ENCODE measurements at regions not wholly inside any gene's neighbourhood (a gene's known extent, or its start where the extent isn't known, plus 50 kb on each side); places are given as distances from the start of the nearest gene placed in this dataset.

GRCh38 chr2:51601706-51602105 lies 569.8 kb upstream of the NRXN1 start:
- FAIRE-seq, result no peak
- no peak for DNase-seq (ENCODE audit: low spot score)

GRCh38 chr2:51597086-51597485 lies 565.2 kb upstream of the NRXN1 start:
- no peak for DNase-seq (ENCODE audit: low spot score)
- FAIRE-seq, result no peak

GRCh38 chr2:51595836-51596235 lies 563.9 kb upstream of the NRXN1 start:
- DNase-seq (ENCODE audit: low spot score) (no peak), FAIRE-seq (no peak)

- DNase-seq (ENCODE audit: low spot score) (no peak), FAIRE-seq (no peak)
These were observed 549.8 kb upstream of the NRXN1 start for GRCh38 chr2:51581636-51582267.

GRCh38 chr2:51579412-51579811 lies 547.5 kb upstream of the NRXN1 start:
- FAIRE-seq (no peak), DNase-seq (ENCODE audit: low spot score) (no peak)

- FAIRE-seq (no peak), DNase-seq (ENCODE audit: low spot score) (no peak)
These were observed 543.2 kb upstream of the NRXN1 start for GRCh38 chr2:51575181-51575580.

GRCh38 chr2:51559026-51559425 lies 527.1 kb upstream of the NRXN1 start:
- FAIRE-seq, result no peak
- DNase-seq (ENCODE audit: low spot score), result no peak

- FAIRE-seq (no peak), DNase-seq (ENCODE audit: low spot score) (no peak)
These were observed 521.5 kb upstream of the NRXN1 start for GRCh38 chr2:51553476-51553875.

- peak; percentile 81 for FAIRE-seq
These were observed 503.8 kb upstream of the NRXN1 start for GRCh38 chr2:51535763-51536162.

GRCh38 chr2:51534166-51534565 lies 502.2 kb upstream of the NRXN1 start:
- FAIRE-seq (no peak), DNase-seq (ENCODE audit: low spot score) (no peak)

More at GRCh38 chr2:51535763-51536162, 503.8 kb upstream of the NRXN1 start:
- peak; percentile 15 for DNase-seq (ENCODE audit: low spot score)

- FAIRE-seq (no peak), DNase-seq (ENCODE audit: low spot score) (no peak)
These were observed 496.2 kb upstream of the NRXN1 start for GRCh38 chr2:51528156-51528555.

- FAIRE-seq (no peak), DNase-seq (ENCODE audit: low spot score) (no peak)
These were observed 494.8 kb upstream of the NRXN1 start for GRCh38 chr2:51526766-51527165.

- DNase-seq (ENCODE audit: low spot score) (no peak), FAIRE-seq (no peak)
These were observed 484.7 kb upstream of the NRXN1 start for GRCh38 chr2:51516667-51517066.

GRCh38 chr2:51511002-51511401 lies 479.1 kb upstream of the NRXN1 start:
- FAIRE-seq (no peak), DNase-seq (ENCODE audit: low spot score) (no peak)

- FAIRE-seq, result no peak
These were observed 478.4 kb upstream of the NRXN1 start for GRCh38 chr2:51510303-51510702.

GRCh38 chr2:51505533-51505932 lies 473.6 kb upstream of the NRXN1 start:
- FAIRE-seq, result no peak
- DNase-seq (ENCODE audit: low spot score), result no peak

More at GRCh38 chr2:51510303-51510702, 478.4 kb upstream of the NRXN1 start:
- DNase-seq (ENCODE audit: low spot score), result no peak

GRCh38 chr2:51490576-51491234 lies 458.8 kb upstream of the NRXN1 start:
- no peak for FAIRE-seq

GRCh38 chr2:51484605-51485004 lies 452.7 kb upstream of the NRXN1 start:
- no peak for DNase-seq (ENCODE audit: low spot score)
- no peak for FAIRE-seq

More at GRCh38 chr2:51490576-51491234, 458.8 kb upstream of the NRXN1 start:
- no peak for DNase-seq (ENCODE audit: low spot score)

GRCh38 chr2:51483720-51484119 lies 451.8 kb upstream of the NRXN1 start:
- DNase-seq (ENCODE audit: low spot score) (no peak), FAIRE-seq (no peak)

- FAIRE-seq (no peak), DNase-seq (ENCODE audit: low spot score) (no peak)
These were observed 440.9 kb upstream of the NRXN1 start for GRCh38 chr2:51472783-51473182.

- no peak for DNase-seq (ENCODE audit: low spot score)
- FAIRE-seq, result no peak
These were observed 440.4 kb upstream of the NRXN1 start for GRCh38 chr2:51472300-51472699.

- DNase-seq (ENCODE audit: low spot score), result no peak
- no peak for FAIRE-seq
These were observed 437.2 kb upstream of the NRXN1 start for GRCh38 chr2:51469102-51469501.

GRCh38 chr2:51465326-51465725 lies 433.4 kb upstream of the NRXN1 start:
- no peak for DNase-seq (ENCODE audit: low spot score)
- no peak for FAIRE-seq
